Activated T-cell treated with anti-CD3 and anti-CD28 coated beads, Interleukin-2, amount 50 U/mL, for 72 hours (primary cell): ENCODE measurements at regions not wholly inside any gene's neighbourhood (a gene's known extent, or its start where the extent isn't known, plus 50 kb on each side); places are given as distances from the start of the nearest gene placed in this dataset.

Experiments used
- ATAC-seq, 2 donors: fragments of 150-1000 bp; cut with Tn5 transposase; replicated peaks in 1 of 2; 2 replicates each; pipeline ENCODE4 v1.10.0; 2021; ENCODE audit warnings: moderate library complexity in 2 of 2, mild to moderate bottlenecking in 1 of 2
- DNase-seq, 2 donors: peaks; one replicate each; pipeline ENCODE4 v3.0.0; 2021 to 2022; ENCODE audit warnings: mixed read lengths in 1 of 2
- H3K27ac Mint-ChIP-seq: one replicate; pipeline ENCODE4 v1.8.0; 2022; ENCODE audit warnings: mild to moderate bottlenecking, moderate library complexity, mixed read lengths
- H3K27me3 Mint-ChIP-seq: one replicate; pipeline ENCODE4 v1.8.0; 2022; ENCODE audit warnings: low read depth, mixed read lengths
- H3K36me3 Mint-ChIP-seq, 2 donors: one replicate each; pipeline ENCODE4 v1.8.0; 2022; ENCODE audit warnings: mixed read lengths in 2 of 2, mild to moderate bottlenecking in 1 of 2; ENCODE audit not compliant: insufficient read depth in 2 of 2
- H3K4me1 Mint-ChIP-seq: one replicate; pipeline ENCODE4 v1.8.0; 2022; ENCODE audit warnings: low read depth, mixed read lengths
- H3K4me3 Mint-ChIP-seq, 2 donors: one replicate each; pipeline ENCODE4 v1.8.0; 2022; ENCODE audit warnings: mild to moderate bottlenecking in 2 of 2, mixed read lengths in 2 of 2, moderate library complexity in 2 of 2
- H3K9me3 Mint-ChIP-seq, 2 donors: one replicate each; pipeline ENCODE4 v1.8.0; 2022; ENCODE audit warnings: mixed read lengths in 2 of 2

DNA sequence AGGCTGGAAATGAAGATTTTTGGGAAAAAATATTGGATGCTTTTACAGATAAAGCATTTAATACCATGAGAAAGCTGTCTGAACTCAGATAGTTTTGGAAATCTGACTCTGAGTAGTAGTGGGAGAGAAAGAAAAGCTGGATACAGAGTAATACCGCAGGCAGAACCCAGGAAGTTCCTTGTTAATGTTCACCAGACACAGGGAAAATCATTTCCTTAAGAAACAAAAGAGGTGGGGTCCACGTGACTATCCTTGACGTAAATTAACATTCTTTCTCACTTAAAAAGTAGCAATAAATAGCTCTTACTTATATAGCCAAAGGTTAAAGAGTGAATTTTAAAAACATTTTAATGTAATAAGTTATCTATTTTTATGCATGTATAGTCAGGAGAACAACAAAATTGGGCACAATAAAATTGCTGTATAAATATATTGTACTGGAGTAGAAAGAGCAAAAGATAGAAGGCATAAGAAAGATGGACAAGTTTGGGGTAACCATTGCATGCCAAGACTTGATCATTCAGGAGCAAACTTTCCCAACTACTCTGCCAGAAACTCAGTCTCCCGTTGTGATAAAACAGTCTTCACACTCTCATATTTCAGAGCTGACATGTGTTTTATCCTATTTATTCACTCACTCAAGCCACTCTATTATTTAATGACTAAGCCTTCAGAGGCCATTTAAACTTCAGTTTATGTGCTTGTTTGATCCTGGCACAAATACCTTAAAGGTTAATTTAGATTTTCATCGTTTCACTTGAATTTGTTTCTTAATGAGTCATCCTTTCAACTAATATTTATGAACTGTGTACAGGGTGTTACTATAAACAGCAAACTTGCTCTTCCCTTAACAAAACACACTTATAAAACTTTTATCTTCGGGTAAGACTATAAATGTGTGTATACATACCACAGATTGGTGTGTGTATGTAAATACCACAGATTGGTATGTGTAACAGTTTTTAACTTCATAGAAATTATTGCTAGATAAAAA lies 143.1 kb downstream of the GNAI1 start:
- no peak overlapping the region for H3K4me3 Mint-ChIP-seq
- no peaks in the 10 kb centered on the region for H3K27me3 Mint-ChIP-seq
- H3K9me3 Mint-ChIP-seq, result no peaks in the 10 kb centered on the region
- no peak for DNase-seq
- H3K36me3 Mint-ChIP-seq, result no peaks in the 10 kb centered on the region
- no peak overlapping the region for H3K27ac Mint-ChIP-seq
- H3K4me1 Mint-ChIP-seq, result no peaks in the 10 kb centered on the region
- ATAC-seq, result no peak
